ENCODE measurements at regions not wholly inside any gene's neighbourhood (a gene's known extent, or its start where the extent isn't known, plus 50 kb on each side); places are given as distances from the start of the nearest gene placed in this dataset.

DNA sequence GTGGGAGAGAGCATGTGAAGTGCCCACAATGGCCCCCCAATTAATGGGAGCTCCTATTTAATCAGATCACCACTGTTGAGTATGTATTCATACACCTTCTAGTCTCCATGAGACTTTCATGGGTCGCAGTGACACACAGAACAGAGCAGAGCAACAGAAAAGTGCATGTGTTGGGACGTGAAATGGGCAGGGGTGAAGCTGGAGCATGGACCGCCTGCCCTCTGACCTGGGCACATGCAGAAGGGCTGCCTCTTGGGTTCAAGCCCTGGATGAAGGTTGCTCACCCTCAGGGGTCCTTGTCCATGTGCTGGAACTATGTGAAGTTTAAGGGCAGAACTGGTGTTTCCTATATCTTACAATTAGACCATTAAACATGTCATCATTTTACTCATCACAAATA lies 106.0 kb upstream of the PHACTR3 start:
- Histone ChIP-seq H3K4me1 (ENCODE audit: insufficient read depth, low read length) (no peaks in the 10 kb centered on the region), H3K27me3 (ENCODE audit: insufficient read depth, low read length) (peaks cover 2% of the 10 kb centered on the region; the same call in 1 of the 2 replicates), H3K9ac (ENCODE audit: low read depth, low read length) (no peak overlapping the region), H3K27ac (ENCODE audit: low read depth, low read length) (no peak overlapping the region), H3K36me3 (ENCODE audit: insufficient read depth, low read length) (no peaks in the 10 kb centered on the region), H3K4me3 (ENCODE audit: low read length) (no peak overlapping the region), H3K9me3 (ENCODE audit: insufficient read depth, low read depth, low read length) (peaks cover 6% of the 10 kb centered on the region; the same call in 1 of the 2 replicates)
- 88% methylated on average over 3 of the region's 3 CpGs for WGBS

DNA sequence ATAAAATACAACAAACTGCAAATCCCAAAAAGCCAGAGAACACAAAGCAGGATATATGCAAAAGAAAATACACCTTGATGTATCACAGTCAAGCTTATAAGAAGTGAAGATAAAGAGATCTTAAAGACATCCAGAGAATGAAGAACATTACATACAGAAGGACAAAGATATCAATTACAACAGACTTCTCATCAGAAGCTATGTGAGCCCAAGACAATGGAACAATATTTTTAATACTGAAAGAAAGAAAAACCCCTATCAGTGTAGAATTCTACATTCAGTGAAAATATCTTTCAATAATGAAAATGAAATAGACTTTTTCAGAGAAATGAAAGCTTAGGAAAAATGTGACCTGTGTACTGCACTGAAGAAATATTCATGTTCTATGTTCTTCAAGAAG lies 104.5 kb upstream of the PHACTR3 start:
- Histone ChIP-seq H3K27me3 (ENCODE audit: insufficient read depth, low read length) (peaks cover 2% of the 10 kb centered on the region; the same call in 1 of the 2 replicates), H3K4me3 (ENCODE audit: low read length) (no peak overlapping the region), H3K27ac (ENCODE audit: low read depth, low read length) (no peak overlapping the region), H3K4me1 (ENCODE audit: insufficient read depth, low read length) (no peaks in the 10 kb centered on the region), H3K36me3 (ENCODE audit: insufficient read depth, low read length) (no peaks in the 10 kb centered on the region), H3K9me3 (ENCODE audit: insufficient read depth, low read depth, low read length) (peaks cover 6% of the 10 kb centered on the region; the same call in 1 of the 2 replicates), H3K9ac (ENCODE audit: low read depth, low read length) (no peak overlapping the region)

DNA sequence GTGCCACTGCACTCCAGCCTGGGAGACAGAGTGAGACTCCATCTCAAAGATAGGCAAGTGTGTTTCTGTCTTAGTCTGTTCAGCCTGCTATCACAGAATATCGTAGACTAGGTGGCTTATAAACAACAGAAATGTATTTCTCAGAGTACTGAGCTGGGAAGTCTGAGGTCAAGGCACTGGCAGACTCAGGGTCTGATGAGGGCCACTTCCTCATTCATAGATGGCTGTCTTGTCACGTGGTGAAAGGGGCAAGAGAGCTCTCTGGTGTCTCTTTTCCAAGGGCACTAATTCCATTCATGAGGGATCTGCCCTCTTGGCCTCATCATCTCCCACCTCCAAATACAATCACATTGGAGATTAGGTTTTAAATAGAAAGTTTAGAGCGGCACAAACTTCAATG lies 95.6 kb upstream of the PHACTR3 start:
- Histone ChIP-seq H3K4me3 (ENCODE audit: low read length) (no peak overlapping the region), H3K4me1 (ENCODE audit: insufficient read depth, low read length) (no peaks in the 10 kb centered on the region), H3K9me3 (ENCODE audit: insufficient read depth, low read depth, low read length) (no peaks in the 10 kb centered on the region), H3K9ac (ENCODE audit: low read depth, low read length) (no peak overlapping the region), H3K27ac (ENCODE audit: low read depth, low read length) (no peak overlapping the region), H3K27me3 (ENCODE audit: insufficient read depth, low read length) (peaks cover 10% of the 10 kb centered on the region; the same call in 1 of the 2 replicates), H3K36me3 (ENCODE audit: insufficient read depth, low read length) (no peaks in the 10 kb centered on the region)
- WGBS: 86% methylated on average over 2 of the region's 3 CpGs

DNA sequence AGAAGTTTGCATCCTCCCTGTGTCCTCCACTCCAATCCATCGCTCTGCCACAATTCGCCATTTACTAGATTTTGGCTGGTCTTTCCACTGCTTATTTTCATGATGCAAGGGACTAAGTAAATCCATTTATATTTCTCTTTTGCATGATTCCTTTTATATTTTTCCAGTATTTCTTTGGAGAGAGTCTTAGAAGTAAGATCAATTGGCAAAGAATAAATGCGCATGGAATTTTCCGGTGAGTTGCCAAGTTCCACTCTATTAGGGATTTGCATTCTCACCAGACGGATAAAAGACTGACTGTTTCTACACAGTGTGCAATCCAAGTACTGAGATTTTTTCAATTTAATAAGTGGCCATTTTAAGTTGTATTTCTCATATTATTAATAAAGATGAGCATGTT lies 91.7 kb upstream of the PHACTR3 start:
- Histone ChIP-seq H3K27me3 (ENCODE audit: insufficient read depth, low read length) (peaks cover 18% of the 10 kb centered on the region; the same call in 1 of the 2 replicates), H3K27ac (ENCODE audit: low read depth, low read length) (no peak overlapping the region), H3K4me1 (ENCODE audit: insufficient read depth, low read length) (peaks cover 3% of the 10 kb centered on the region; the same call in 1 of the 2 replicates), H3K9me3 (ENCODE audit: insufficient read depth, low read depth, low read length) (no peaks in the 10 kb centered on the region), H3K9ac (ENCODE audit: low read depth, low read length) (no peak overlapping the region), H3K4me3 (ENCODE audit: low read length) (no peak overlapping the region), H3K36me3 (ENCODE audit: insufficient read depth, low read length) (no peaks in the 10 kb centered on the region)
- 91% methylated on average over 5 of the region's 5 CpGs for WGBS

DNA sequence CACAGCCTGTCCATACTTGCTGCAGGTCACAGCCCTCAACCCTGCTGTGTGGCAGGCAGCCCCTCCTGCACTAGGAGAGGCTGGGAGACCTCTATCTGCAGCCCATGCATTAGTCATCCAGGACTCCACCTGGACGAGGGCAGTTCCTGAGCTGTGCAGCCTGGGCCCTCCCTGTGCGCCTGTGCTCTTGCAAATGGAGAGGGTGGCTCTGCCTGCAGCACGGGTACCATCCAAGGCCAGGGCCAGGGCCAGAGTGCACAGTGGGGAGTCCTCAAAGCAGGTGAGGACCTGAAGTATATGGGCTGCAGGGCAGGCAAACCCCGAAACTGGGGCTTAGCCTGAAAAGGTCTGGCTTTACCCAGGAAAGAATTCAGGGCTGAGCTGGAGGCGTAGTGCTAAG lies 89.8 kb upstream of the PHACTR3 start:
- Histone ChIP-seq H3K4me1 (ENCODE audit: insufficient read depth, low read length) (peaks cover 3% of the 10 kb centered on the region; the same call in 1 of the 2 replicates), H3K4me3 (ENCODE audit: low read length) (no peak overlapping the region), H3K9me3 (ENCODE audit: insufficient read depth, low read depth, low read length) (no peaks in the 10 kb centered on the region), H3K27me3 (ENCODE audit: insufficient read depth, low read length) (peaks cover 18% of the 10 kb centered on the region; the same call in 1 of the 2 replicates), H3K36me3 (ENCODE audit: insufficient read depth, low read length) (no peaks in the 10 kb centered on the region), H3K27ac (ENCODE audit: low read depth, low read length) (no peak overlapping the region), H3K9ac (ENCODE audit: low read depth, low read length) (no peak overlapping the region)
- 74% methylated on average over 5 of the region's 5 CpGs for WGBS

DNA sequence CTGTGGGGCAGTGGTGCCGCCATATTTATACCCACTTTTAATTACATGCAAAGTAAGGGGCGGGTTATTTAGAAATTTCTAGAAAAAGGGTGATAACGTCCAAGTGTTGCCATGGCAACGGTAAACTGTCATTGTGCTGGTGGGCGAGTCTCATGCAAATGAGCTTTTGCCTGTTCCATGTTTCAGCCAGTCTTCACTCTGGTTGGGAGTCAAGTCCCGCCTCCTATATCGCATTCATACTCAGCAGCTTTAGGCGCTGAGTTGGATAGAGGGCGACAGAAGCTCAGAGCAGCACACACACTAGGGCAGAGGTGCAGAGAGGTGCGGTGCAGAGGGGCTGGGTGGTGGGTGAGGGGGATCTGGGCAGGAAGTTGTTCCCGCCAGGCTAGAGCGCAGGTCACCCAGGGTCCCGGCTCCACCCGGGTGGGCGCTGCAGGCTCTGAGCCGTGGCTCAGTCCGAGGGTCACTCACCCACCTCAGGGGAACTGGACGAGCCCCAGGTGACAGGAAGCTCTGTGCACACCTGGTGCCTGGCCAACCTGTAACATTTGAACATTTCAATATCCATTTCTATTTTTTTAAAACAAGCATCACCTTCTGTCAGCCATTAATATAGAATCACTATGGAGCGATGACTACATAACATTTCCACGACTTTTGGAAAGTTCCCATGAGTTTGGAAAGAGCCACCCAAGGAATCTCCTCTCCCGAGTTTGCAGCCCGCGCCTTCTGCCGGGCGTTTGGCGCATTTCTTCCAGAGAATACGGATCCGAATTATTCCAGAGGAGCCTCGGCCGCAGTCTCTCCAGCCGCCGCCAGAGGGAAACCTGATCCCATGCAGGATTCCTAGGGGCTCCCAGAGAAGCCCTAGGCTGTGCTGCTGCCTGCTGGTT lies 89.1 kb upstream of the PHACTR3 start:
- peak overlapping the region; percentile 46 for H3K4me3 ChIP-seq (ENCODE audit: low read length)
- H3K27me3 ChIP-seq (ENCODE audit: insufficient read depth, low read length): peaks cover 18% of the 10 kb centered on the region; the same call in 1 of the 2 replicates
- H3K27ac ChIP-seq (ENCODE audit: low read depth, low read length): no peak overlapping the region
- no peaks in the 10 kb centered on the region for H3K9me3 ChIP-seq (ENCODE audit: insufficient read depth, low read depth, low read length)
- peaks cover 3% of the 10 kb centered on the region; the same call in 1 of the 2 replicates for H3K4me1 ChIP-seq (ENCODE audit: insufficient read depth, low read length)
- 11% methylated on average over 31 of the region's 32 CpGs for WGBS
- H3K36me3 ChIP-seq (ENCODE audit: insufficient read depth, low read length): no peaks in the 10 kb centered on the region
- no peak overlapping the region; the same call in 1 of the 2 replicates for H3K9ac ChIP-seq (ENCODE audit: low read depth, low read length)

DNA sequence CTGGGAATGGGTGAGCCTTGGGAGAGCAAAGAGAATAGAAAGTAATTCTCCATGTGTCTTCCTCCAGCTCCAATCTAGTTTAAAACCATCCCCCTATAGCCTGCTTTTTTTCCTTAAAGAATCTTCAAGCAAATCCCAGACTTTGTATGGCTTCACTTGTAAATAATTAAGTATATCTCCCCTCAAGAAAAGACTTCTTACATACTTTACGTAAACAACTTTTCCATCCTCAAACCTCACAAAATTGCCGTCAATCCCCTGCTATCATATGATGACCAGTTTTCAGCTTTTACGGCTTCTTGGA lies 88.5 kb upstream of the PHACTR3 start:
- Histone ChIP-seq H3K4me3 (ENCODE audit: low read length) (no peak overlapping the region), H3K27me3 (ENCODE audit: insufficient read depth, low read length) (peaks cover 18% of the 10 kb centered on the region; the same call in 1 of the 2 replicates), H3K9me3 (ENCODE audit: insufficient read depth, low read depth, low read length) (no peaks in the 10 kb centered on the region), H3K36me3 (ENCODE audit: insufficient read depth, low read length) (no peaks in the 10 kb centered on the region), H3K4me1 (ENCODE audit: insufficient read depth, low read length) (peaks cover 3% of the 10 kb centered on the region; the same call in 1 of the 2 replicates), H3K9ac (ENCODE audit: low read depth, low read length) (no peak overlapping the region), H3K27ac (ENCODE audit: low read depth, low read length) (no peak overlapping the region)
- 88% methylated on average over 3 of the region's 3 CpGs for WGBS

DNA sequence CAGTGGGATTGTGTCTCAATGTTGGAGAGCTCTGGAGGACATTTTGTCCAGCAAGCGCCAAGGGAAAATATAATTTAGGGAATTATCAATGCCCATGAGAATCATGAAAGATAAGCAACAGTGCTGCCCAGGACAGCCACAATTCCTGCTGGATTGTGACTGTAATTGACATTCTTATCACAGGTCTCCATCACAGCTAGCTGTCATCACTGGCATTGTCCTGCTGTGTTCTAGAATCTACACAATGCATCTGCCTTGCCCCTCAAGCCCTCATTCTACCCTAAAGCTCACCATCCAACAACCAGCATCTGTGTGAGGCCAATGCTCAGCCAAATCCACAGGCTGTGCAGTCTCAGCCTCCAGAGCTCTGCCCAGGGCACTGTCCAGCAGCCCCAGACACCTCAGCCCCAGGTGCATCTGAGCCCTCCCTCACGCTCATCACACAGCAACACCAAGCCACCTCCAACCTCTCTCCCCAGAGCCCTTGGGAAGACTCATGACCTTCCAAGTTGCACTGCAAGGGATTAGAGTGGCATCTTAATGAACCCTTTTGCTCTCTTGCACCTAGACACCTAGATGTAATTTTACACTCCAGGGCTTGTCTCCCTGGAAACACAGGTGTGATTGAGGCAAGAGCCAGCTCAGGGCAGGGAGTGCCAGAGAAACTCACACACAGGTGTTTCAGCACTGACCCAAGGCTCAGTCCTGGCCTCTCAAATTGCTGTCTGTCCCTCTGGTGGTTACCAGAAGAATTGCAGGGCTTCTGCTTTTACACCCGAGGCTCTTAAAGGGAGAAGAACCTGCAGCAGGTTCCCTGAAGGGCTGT lies 85.2 kb upstream of the PHACTR3 start:
- Histone ChIP-seq H3K9me3 (ENCODE audit: insufficient read depth, low read depth, low read length) (no peaks in the 10 kb centered on the region), H3K27ac (ENCODE audit: low read depth, low read length) (no peak overlapping the region), H3K36me3 (ENCODE audit: insufficient read depth, low read length) (no peaks in the 10 kb centered on the region), H3K4me1 (ENCODE audit: insufficient read depth, low read length) (peaks cover 3% of the 10 kb centered on the region; the same call in 1 of the 2 replicates), H3K9ac (ENCODE audit: low read depth, low read length) (no peak overlapping the region), H3K4me3 (ENCODE audit: low read length) (no peak overlapping the region), H3K27me3 (ENCODE audit: insufficient read depth, low read length) (peaks cover 12% of the 10 kb centered on the region)
- WGBS: 56% methylated on average over 3 of the region's 3 CpGs

DNA sequence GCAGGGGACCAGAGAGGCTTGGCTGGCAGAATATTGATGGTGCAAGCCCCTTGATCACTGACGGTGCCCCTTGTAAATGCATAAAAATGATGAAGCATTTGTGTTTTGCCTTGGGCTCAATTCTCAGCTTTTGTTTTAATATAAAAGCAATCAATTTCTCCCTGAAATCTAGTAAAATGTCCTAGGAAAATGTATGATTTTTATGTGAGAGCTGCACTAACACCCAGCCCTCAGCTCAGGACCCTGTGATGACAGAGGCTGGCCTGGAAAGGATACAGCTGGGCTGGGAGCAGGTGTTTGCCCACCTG lies 84.7 kb upstream of the PHACTR3 start:
- WGBS: 0% methylated on average over 1 of the region's 1 CpG
- H3K9me3 ChIP-seq (ENCODE audit: insufficient read depth, low read depth, low read length): no peaks in the 10 kb centered on the region

DNA sequence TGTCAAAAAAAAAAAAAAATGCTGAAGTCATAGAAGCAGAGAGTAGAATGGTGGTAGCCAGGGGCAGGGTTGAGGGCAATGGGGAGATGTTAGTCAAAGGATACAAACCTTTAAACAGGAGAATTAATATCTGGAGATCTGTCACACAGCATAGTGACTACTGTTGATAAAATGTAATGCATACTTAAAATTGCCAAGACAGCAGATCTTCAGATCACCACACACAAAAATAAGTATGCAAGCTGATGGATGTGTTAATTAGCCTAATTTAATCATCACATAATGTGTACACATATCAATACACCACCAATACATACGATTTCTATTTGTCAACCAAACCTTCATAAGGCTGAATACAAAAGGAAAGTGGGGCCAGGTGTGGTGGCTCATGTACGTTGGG lies 83.5 kb upstream of the PHACTR3 start:
- Histone ChIP-seq H3K36me3 (ENCODE audit: insufficient read depth, low read length) (no peaks in the 10 kb centered on the region), H3K27ac (ENCODE audit: low read depth, low read length) (no peak overlapping the region), H3K27me3 (ENCODE audit: insufficient read depth, low read length) (peaks cover 14% of the 10 kb centered on the region), H3K9ac (ENCODE audit: low read depth, low read length) (no peak overlapping the region), H3K4me3 (ENCODE audit: low read length) (no peak overlapping the region), H3K9me3 (ENCODE audit: insufficient read depth, low read depth, low read length) (no peaks in the 10 kb centered on the region), H3K4me1 (ENCODE audit: insufficient read depth, low read length) (peaks cover 4% of the 10 kb centered on the region; the same call in 1 of the 2 replicates)
- 62% methylated on average over 1 of the region's 2 CpGs for WGBS

More for the DNA sequence above, 84.7 kb upstream of the PHACTR3 start:
- H3K9ac ChIP-seq (ENCODE audit: low read depth, low read length): no peak overlapping the region
- H3K4me1 ChIP-seq (ENCODE audit: insufficient read depth, low read length): peaks cover 3% of the 10 kb centered on the region; the same call in 1 of the 2 replicates
- H3K4me3 ChIP-seq (ENCODE audit: low read length): no peak overlapping the region
- peaks cover 12% of the 10 kb centered on the region for H3K27me3 ChIP-seq (ENCODE audit: insufficient read depth, low read length)
- no peak overlapping the region for H3K27ac ChIP-seq (ENCODE audit: low read depth, low read length)
- H3K36me3 ChIP-seq (ENCODE audit: insufficient read depth, low read length): no peaks in the 10 kb centered on the region
